Right atrium auricular region (tissue), 2 donors: ENCODE measurements at regions not wholly inside any gene's neighbourhood (a gene's known extent, or its start where the extent isn't known, plus 50 kb on each side); places are given as distances from the start of the nearest gene placed in this dataset.
A peak's percentile ranks its signal among the peaks of the same experiment; 100 is the strongest.

Experiments
- DNase-seq: peaks from one replicate; pipeline ENCODE4 v3.0.0-alpha.2; 2019; ENCODE audit warnings: low spot score
- H3K27ac ChIP-seq, 2 donors: fragments of 200-600 bp; sonication (generic); 1 replicate in 1 of 2; 2 replicates in 1 of 2; pipeline ENCODE4 v1.5.1; 2016 to 2019
- H3K27me3 ChIP-seq, 2 donors: fragments of 200-600 bp; sonication (generic); one replicate each; pipeline versions ENCODE4 v1.5.1 to v1.6.0; 2017 to 2019
- H3K36me3 ChIP-seq: fragments of 200-600 bp; sonication (generic); one replicate; pipeline ENCODE4 v1.5.1; 2016
- H3K4me1 ChIP-seq, 2 donors: fragments of 200-600 bp; sonication (generic); one replicate each; pipeline versions ENCODE4 v1.5.1 to v1.6.0; 2017 to 2019
- H3K4me3 ChIP-seq, 2 donors: fragments of 200-600 bp; sonication (generic); 1 replicate in 1 of 2; 2 replicates in 1 of 2; pipeline ENCODE4 v1.5.1; 2017 to 2019; ENCODE audit warnings: mild to moderate bottlenecking in 1 of 2, moderate library complexity in 1 of 2
- H3K9me3 ChIP-seq, 2 donors: fragments of 200-600 bp; sonication (generic); one replicate each; pipeline ENCODE4 v1.5.1; 2019
- CTCF ChIP-seq, 2 donors: fragments of 200-600 bp; sonication (generic); IDR thresholded peaks; one replicate each; pipeline ENCODE4 v1.5.1; 2019; ENCODE audit warnings: antibody characterized with exemption in 2 of 2

- TF ChIP-seq CTCF (IDR thresholded peaks at IDR 0.05) = no peak
- Histone ChIP-seq H3K4me1 (peaks cover 0 to 7% of the 10 kb centered on the region in 2 donors), H3K27me3 (no peaks in the 10 kb centered on the region), H3K9me3 (no peaks in the 10 kb centered on the region), H3K27ac (peak overlapping the region in 1 of 2 donors; percentile 74), H3K36me3 (no peaks in the 10 kb centered on the region), H3K4me3 (no peak overlapping the region)
- DNase-seq = no peak
Observed at GRCh38 chr11:103544874-103545273, 435.6 kb downstream of the DYNC2H1 start.

- no peak for TF ChIP-seq CTCF (IDR thresholded peaks at IDR 0.05)
- no peaks in the 10 kb centered on the region for H3K36me3 ChIP-seq
- no peaks in the 10 kb centered on the region for H3K27me3 ChIP-seq
- peak overlapping the region in 1 of 2 donors; percentile 74 for H3K27ac ChIP-seq
- no peak overlapping the region for H3K4me3 ChIP-seq
- H3K4me1 ChIP-seq = peaks cover 0 to 7% of the 10 kb centered on the region in 2 donors
- H3K9me3 ChIP-seq = no peaks in the 10 kb centered on the region
- DNase-seq = no peak
Observed at GRCh38 chr11:103545551-103545950, 436.3 kb downstream of the DYNC2H1 start.

- Histone ChIP-seq H3K27ac (peak overlapping the region in 1 of 2 donors; percentile 74), H3K36me3 (no peaks in the 10 kb centered on the region), H3K4me1 (peaks cover 0 to 7% of the 10 kb centered on the region in 2 donors), H3K4me3 (no peak overlapping the region), H3K9me3 (no peaks in the 10 kb centered on the region), H3K27me3 (no peaks in the 10 kb centered on the region)
- DNase-seq = no peak
- no peak for TF ChIP-seq CTCF (IDR thresholded peaks at IDR 0.05)
Observed at GRCh38 chr11:103546236-103546635, 437.0 kb downstream of the DYNC2H1 start.

- Histone ChIP-seq H3K9me3 (no peaks in the 10 kb centered on the region), H3K27me3 (no peaks in the 10 kb centered on the region), H3K4me1 (peaks cover 0 to 7% of the 10 kb centered on the region in 2 donors), H3K36me3 (no peaks in the 10 kb centered on the region), H3K4me3 (no peak overlapping the region), H3K27ac (peak overlapping the region in 1 of 2 donors; percentile 74)
- DNase-seq = no peak
- TF ChIP-seq CTCF (IDR thresholded peaks at IDR 0.05) = no peak
Observed at GRCh38 chr11:103547024-103547423, 437.8 kb downstream of the DYNC2H1 start.

- TF ChIP-seq CTCF (IDR thresholded peaks at IDR 0.05) = no peak
- no peaks in the 10 kb centered on the region for H3K27me3 ChIP-seq
- H3K4me1 ChIP-seq = peaks cover 0 to 7% of the 10 kb centered on the region in 2 donors
- DNase-seq = no peak
- H3K9me3 ChIP-seq = no peaks in the 10 kb centered on the region
- no peak overlapping the region for H3K4me3 ChIP-seq
- peak overlapping the region in 1 of 2 donors; percentile 74 for H3K27ac ChIP-seq
- no peaks in the 10 kb centered on the region for H3K36me3 ChIP-seq
Observed at GRCh38 chr11:103547691-103548090, 438.5 kb downstream of the DYNC2H1 start.

GRCh38 chr11:103548838-103549237 is 439.6 kb downstream of the DYNC2H1 start:
- no peaks in the 10 kb centered on the region for H3K27me3 ChIP-seq

More at GRCh38 chr11:103548838-103549237, 439.6 kb downstream of the DYNC2H1 start:
- peaks cover 0 to 7% of the 10 kb centered on the region in 2 donors for H3K4me1 ChIP-seq
- DNase-seq = no peak
- H3K9me3 ChIP-seq = no peaks in the 10 kb centered on the region
- no peak overlapping the region for H3K27ac ChIP-seq
- no peaks in the 10 kb centered on the region for H3K36me3 ChIP-seq
- TF ChIP-seq CTCF (IDR thresholded peaks at IDR 0.05) = no peak
- H3K4me3 ChIP-seq = no peak overlapping the region
